Stimulated activated CD8-positive, alpha-beta memory T cell treated with anti-CD3 and anti-CD28 coated beads, Interleukin-12 subunit alpha, Interleukin-12 subunit beta, amount 100 ng/mL, for 4 hours (primary cell): ENCODE measurements at regions not wholly inside any gene's neighbourhood (a gene's known extent, or its start where the extent isn't known, plus 50 kb on each side); places are given as distances from the start of the nearest gene placed in this dataset.
A peak's percentile ranks its signal among the peaks of the same experiment; 100 is the strongest.
"Not testable (repeated sequence)": the region's sequence is repeated elsewhere in the genome, so short reads cannot be mapped to it uniquely, and the experiment has no call there.

Experiments
- DNase-seq: peaks from one replicate; pipeline ENCODE4 v3.0.0-alpha.2; 2020; ENCODE audit warnings: low read depth

DNA sequence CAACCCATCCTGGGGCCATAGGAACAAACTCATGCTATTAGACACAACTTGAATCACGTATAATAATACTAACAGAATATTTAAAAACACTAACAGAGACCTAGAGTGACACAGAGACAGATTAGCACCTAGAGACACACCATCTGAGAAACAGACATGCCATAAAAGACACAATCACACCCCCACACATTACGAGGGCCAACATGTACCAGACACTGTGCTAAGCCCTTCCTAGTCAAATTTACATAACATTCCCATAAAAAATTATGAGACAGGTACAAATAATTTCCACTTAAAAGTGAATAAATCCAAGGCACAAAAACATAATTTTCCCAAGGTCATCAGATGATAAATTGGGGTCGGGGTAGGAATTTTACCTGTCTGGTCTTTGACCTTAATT lies 141.1 kb upstream of the PRSS16 start:
- DNase-seq: no peak

DNA sequence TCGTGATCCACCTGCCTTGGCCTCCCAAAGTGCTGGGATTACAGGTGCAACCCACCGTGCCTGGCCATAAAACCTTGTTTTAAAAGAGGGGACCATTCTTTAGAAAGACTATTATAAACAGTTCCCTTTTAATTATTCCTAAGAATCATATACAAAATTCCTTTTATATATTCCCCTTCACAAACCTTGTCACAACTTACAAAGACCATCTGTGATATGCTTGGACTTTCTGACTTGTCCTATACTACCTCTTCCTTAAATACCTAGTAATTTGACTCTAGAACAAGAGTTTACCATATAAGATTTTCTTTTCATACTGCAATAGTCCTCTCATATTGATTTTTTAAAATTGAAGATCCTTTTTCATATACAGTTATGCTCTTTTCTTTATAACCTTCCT lies 135.8 kb upstream of the PRSS16 start:
- DNase-seq: no peak

GRCh38 chr6:27112974-27113373 lies 134.5 kb upstream of the PRSS16 start:
- no peak for DNase-seq

DNA sequence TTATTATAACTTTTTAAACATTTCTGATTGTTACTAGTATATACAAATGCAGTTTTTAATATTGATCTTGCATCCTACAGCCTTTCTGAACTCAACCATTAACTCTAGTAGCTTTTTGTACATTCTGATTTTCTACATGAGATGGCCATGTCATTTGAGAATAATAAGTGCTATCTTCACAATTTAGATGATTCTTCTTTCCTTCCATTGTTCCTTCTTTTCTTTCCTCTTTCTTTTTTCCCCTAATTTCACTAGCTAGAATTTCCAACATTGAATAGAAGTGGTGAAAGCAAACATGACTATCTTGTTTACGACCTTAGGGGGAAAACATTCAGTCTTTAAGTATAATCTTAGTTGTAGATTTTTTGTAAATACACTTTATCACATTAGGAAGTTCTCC lies 128.2 kb upstream of the PRSS16 start:
- DNase-seq: no peak

DNA sequence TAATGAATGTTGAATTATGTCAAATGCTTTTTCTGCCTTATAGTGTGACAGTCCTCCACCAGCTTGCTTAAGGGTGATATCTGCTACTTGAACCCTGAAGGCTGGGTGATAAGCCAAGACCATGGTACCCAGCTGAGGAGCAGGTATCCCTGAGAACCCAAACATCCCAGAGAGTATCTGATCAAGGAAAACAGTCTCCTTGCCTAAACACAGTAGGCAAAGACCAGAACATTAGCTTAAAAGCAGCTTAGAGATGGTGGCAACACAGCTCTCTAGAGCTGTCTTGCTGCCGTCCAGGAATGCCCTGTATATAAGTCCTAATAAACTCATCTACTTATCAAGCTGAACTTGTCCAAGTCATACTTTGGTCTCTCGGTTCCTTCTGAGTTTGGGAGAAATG lies 127.7 kb upstream of the PRSS16 start:
- DNase-seq: no peak

DNA sequence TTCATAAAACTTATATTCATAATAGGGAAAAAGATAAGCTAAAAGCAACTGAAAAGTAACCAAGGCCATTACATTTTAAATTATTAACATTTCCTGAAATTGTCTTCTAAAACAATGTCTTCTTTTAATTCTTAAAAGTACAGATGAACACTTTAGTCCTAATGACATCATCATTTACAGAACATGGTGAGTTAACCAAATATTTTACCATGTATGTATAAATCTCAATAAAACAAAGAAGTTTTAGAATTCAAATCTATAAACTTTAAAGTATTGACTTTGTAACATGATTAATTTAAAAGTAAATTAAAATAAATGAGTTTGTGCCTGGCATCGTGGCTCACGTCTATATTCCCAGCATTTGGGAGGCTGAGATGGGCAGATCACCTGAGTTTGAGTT lies 125.9 kb upstream of the PRSS16 start:
- no peak for DNase-seq

DNA sequence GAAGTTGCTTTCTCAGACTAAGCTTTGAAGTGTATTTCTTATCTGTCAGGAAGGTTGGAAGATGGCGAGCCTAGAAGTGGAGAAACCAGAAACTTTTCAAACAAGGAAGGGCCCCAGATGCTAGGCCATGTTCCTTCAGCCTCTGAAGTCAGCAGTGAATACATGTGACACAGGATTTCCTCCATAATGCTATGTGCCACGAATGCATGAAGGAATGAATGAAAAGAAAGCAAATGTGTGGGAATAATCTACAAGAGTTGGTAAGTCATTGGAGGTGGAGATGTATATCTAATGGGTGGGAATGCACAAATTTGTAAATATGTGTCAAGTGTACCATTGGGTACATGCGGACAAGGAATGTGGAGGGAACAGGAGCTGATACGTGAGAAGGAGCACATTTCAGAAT lies 123.2 kb upstream of the PRSS16 start:
- no peak for DNase-seq

DNA sequence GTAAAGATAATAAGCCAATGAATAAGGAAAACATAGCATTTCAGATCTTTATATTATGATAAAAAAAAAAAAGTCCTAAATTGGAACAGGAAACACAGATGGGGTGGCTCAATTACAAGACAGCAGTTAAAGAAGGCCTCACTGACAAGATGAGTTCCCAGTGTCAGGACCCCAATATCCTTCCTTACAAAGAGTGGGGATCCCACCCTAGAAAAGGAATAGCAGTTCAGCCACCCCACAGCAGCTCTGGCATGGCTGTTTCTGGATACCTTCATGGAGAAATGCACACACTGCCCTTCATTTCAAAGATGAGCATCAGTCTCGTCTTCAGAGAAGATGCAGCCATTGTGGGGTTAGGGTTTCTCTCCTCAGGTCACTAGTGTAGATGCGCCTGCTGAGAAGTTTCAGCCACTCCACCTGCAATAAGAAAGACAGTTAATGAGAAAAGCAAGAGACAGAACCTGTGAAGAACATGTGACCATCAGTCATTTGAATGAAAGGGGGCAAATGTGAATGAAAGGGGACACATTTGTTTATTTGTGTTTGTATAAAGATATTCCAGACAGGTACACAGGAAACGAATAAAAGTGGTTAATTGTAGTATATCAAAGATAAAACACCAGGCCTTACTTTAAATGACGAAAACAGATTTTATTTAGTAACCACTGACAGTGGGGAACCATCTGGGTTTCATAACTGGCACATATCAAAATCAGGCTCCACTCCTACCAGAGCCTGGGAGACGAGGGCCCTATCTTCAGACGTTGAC lies 121.3 kb upstream of the PRSS16 start:
- DNase-seq: no peak

- peak; percentile 52 for DNase-seq
Measured at GRCh38 chr6:27126815-27127537, 120.5 kb upstream of the PRSS16 start.

DNA sequence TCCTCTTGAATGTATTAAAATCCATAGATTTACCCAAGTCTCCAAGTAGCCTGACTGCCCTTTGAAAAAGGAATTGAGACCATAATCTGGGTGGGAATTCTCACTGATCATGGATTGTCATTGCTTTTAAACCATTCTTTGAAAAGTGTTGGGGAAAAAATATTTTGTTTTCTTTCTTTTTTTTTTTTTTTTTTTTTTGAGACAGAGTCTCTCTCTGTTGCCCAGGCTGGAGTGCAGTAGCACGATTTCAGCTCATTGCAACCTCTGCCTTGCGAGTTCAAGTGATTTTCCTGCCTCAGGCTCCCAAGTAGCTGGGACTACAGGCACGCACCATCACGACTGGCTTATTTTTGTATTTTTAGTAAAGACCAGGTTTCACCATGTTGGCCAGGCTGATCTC lies 119.6 kb upstream of the PRSS16 start:
- DNase-seq: not testable (repeated sequence)

- no peak for DNase-seq
Measured at GRCh38 chr6:27128311-27129094, 119.0 kb upstream of the PRSS16 start.

- DNase-seq: no peak
Measured at GRCh38 chr6:27129095-27129815, 118.2 kb upstream of the PRSS16 start.

GRCh38 chr6:27129917-27130316 lies 117.6 kb upstream of the PRSS16 start:
- DNase-seq: no peak

GRCh38 chr6:27130668-27131428 lies 116.7 kb upstream of the PRSS16 start:
- DNase-seq: no peak

GRCh38 chr6:27132282-27132531 lies 115.3 kb upstream of the PRSS16 start:
- not testable (repeated sequence) for DNase-seq

DNA sequence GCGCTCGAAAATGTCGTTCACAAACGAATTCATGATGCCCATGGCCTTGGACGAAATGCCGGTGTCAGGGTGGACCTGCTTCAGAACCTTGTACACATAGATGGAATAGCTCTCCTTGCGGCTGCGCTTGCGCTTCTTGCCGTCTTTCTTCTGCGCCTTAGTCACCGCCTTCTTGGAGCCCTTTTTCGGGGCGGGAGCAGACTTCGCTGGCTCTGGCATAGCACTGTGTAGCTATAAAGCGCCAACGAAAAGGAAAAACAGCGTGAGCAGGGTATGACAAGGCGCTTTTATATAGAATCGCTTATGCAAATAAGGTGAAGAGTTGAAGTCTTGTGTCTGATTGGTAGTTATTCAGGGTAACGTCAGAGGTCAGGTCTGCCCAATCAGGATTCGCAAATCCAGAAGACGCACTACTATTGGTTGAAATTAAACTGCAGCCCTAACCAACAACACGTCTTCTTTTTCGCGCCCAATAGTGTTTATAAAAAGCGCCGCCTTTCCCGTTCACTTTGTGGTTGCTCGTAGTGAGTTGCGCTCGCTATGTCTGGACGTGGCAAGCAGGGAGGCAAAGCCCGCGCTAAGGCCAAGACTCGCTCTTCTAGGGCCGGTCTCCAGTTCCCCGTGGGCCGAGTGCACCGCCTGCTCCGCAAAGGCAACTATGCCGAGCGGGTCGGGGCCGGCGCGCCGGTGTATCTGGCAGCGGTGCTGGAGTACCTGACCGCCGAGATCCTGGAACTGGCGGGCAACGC lies 114.8 kb upstream of the PRSS16 start:
- peak; percentile 67 for DNase-seq

DNA sequence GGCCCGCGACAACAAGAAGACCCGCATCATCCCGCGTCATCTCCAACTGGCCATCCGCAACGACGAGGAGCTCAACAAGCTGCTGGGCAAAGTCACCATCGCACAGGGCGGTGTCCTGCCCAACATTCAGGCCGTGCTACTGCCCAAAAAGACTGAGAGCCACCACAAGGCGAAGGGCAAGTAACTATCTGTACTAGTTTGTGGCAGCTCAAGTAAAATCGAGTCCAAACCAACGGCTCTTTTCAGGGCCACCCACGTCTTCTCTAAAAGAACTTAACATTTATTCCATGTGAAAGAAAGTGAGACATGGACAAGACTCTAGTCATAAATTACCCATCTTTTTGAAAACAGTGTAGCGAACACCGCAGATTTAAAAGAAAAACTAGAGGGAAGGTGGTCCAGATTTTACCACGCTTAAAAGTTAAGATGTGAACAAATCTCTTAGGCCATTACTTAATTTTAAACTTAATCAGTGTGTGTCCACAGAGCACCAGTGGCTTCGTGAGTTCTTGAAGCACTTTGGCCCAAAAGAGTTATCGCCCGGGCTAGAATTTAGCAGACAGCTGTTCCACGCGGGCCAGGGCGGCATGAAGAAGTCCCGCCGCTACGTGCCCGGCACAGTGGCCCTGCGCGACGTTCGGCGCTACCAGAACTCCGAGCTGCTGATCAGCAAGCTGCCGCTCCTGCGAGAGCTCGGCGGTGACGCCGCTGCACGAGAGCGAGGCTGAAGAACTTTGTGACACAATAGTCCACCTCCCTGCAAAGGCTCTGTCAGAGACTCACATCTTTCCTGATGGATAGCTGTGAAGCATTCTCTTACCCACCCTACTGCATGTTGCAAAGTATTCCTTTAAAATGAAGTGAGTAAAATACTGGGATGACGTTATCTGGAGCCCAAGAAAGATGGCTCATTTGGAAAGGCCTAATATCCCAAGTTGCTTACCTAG lies 113.9 kb upstream of the PRSS16 start:
- peak; percentile 49 for DNase-seq

DNA sequence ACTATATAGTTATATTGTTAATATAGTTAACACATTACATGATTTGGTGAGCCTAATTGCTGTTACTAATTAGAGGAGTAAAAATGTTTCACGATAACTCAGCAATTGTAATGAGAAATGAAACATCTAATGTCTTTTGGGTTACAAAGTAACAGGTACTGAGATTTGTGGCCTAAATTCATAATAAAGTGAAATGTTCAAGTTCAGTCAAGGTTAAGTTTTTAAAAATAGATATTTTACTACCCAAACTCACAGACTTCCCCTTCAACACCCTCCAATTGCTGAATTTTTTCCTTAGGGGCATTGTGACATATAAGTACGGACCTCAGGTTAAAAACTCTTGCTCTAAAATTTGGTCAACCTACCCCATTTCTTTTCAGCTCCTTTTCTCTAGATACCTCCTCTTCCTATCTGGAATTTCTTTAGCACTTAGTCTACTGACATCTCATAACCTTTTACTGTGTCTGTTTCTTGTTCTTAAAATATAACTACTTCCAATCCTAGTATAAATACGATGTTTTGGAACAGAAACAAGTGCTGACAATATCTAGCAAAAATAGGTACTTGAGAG lies 112.3 kb upstream of the PRSS16 start:
- no peak for DNase-seq

DNA sequence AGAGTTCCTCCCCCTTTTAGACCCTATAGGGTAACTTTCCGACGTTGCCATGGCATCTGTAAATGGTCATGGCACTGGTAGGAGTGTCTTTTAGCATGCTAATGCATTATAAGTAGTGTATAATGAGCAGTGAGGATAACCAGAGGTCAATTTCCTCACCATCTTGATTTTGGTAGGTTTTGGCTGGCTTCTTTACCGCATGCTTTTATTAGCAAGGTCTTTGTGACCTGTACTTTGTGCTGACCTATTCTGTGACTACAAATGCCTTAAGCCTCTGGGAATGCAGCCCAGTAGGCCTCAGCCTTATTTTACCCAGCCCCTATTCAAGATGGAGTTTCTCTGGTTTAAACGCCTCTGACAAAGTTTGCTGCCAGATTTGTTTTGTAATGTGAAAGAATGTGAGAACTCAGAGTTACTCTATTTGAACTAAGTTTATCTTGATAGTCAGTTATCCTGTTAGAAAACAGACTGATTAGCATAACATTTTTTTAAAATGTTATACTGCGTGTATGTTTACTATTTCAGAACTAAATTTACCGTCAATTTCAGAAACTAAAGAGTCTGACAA lies 111.3 kb upstream of the PRSS16 start:
- DNase-seq: no peak
